HG03135 (cell line): ENCODE measurements at regions not wholly inside any gene's neighbourhood (a gene's known extent, or its start where the extent isn't known, plus 50 kb on each side); places are given as distances from the start of the nearest gene placed in this dataset.

Experiments used
- ATAC-seq: cut with Tn5 transposase; IDR thresholded peaks from one replicate; pipeline ENCODE4 v1.9.1; 2021; ENCODE audit warnings: mild to moderate bottlenecking, moderate library complexity; ENCODE audit not compliant: unreplicated experiment

- no peak for ATAC-seq
Measured at GRCh38 chr2:217418544-217418943, 558.7 kb upstream of the TNP1 start.

DNA sequence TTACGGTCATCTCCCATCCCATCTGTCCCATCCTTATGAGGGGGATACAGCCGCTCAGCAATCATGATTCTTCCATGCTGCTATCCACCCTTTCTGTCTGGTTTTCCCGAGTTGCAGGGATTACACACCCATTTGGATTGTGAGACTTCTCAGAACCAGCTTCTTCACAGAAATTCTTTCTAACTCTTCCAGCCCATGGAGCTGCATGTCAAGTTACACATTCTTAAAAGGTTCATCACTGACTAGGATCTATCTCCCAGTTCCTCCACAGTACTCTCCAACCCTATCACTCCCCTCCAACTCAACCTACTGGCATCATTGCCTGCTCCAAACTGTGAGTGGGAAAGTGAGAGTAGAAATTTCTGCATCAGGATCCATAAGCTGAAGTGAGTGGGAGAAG lies 558.2 kb upstream of the TNP1 start:
- ATAC-seq = no peak

DNA sequence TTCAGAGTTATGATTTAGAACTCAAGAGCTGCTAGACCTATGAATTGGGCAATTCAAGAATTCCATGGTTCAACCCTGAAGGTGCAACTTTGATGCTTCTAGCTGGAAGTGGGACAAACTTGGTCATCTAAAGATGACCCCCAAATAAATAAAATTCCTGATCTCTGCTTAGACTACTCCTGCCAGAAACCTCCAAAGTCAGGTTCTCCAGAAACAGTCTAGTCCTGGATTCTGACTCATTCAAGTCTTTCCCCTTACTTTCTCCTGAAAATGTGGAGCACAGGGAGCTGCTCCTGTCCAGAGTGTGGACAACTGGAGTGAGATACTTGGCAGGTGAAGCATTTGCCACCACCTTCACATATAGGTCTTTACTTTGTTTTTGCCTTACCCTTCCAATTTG lies 557.7 kb upstream of the TNP1 start:
- ATAC-seq = no peak

- ATAC-seq = peak; percentile 91
Measured at GRCh38 chr2:217415316-217415715, 555.5 kb upstream of the TNP1 start.

- ATAC-seq = no peak
Measured at GRCh38 chr2:217414429-217414828, 554.6 kb upstream of the TNP1 start.

DNA sequence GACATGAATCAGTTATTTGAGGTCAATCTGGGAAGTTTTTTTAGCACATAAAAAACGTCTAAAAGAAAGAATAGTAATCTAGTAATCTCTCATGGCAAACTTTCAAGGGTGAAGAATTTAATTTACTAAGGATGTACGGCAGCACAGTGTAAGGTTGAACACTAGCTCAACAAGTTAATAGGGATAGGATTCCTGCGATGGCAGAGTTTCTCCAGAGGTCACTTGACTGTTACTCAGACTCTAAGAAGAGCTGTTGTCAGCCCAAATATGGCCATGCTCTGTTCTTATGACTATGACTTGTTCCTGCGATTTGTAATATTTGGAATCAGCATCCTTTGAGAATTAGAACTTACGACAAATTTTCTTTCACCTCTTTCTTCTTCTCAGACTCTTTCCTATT lies 553.3 kb upstream of the TNP1 start:
- ATAC-seq = no peak

DNA sequence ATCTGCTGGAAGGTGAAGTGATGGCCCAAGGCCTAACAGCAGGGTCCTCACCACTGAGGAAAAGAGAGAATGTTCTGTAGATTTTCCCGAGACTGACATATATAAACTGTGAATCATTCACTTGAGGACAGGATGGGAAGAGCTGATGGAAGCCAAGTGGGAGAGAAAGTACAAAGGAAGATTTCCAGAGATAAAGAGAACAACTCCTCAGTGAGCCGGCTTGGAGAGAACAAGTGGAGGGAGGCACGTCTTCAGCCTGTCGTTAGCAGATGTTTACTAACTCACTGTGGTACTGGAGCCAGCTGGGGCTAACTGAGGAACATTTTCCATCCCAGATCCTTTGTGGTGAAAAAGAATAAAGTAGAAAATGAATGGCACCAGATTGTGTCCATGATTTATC lies 552.9 kb upstream of the TNP1 start:
- ATAC-seq = no peak

GRCh38 chr2:217412277-217412676 lies 552.4 kb upstream of the TNP1 start:
- no peak for ATAC-seq

- no peak for ATAC-seq
Measured at GRCh38 chr2:217410681-217410960, 550.8 kb upstream of the TNP1 start.

DNA sequence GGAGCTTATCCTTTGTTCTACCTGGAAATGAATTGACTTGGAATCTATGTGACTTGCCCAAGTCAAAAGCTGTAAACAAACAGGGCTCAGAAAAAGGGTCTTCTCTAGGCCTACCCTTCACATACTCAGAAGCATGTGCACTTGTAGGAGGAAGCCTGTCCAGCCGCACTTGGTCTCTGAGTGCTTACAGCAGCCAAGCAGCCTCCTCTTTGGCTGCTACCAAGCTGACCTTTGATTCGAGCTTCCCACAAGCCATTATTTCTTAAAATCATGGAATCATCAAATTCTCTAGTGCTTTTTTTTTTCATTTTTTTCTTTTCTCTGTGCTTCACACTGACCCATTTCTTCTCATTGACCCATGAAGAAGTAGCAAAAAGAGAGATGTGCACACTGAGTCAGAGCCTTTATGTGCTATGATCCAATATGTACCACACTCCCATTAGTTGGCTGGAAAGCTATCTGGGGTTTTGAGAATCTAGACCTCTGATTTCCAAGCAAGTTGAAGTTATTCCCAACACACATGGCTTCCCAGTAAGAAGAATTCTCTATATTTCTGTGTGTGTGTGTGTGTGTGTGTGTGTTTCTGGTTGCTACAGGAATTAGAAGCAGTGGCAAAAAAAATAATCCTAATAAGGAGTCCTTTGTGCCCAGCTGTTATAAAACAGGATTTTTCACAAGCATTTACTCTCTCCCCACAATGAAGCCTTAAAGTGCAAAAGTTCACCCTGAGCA lies 550.3 kb upstream of the TNP1 start:
- no peak for ATAC-seq

DNA sequence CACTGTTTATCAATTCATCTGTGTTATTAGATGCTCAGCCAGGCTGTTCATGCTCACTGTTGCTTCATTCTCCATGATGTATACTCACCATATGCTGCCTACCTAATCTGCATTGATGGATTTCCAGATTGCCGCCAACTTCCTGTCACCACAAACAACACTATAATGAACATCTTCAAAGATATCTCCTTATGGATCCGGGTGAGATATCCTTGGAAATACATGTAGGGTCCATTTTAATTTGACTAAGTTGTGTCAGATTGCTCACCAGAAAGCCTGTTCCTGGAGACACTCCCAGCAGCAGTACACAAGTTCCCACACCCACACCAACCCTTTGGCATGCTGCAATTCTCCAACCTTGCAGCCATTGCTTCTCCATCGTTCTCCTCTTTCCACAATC lies 547.5 kb upstream of the TNP1 start:
- no peak for ATAC-seq

- ATAC-seq = no peak
Measured at GRCh38 chr2:217404236-217404760, 544.4 kb upstream of the TNP1 start.

DNA sequence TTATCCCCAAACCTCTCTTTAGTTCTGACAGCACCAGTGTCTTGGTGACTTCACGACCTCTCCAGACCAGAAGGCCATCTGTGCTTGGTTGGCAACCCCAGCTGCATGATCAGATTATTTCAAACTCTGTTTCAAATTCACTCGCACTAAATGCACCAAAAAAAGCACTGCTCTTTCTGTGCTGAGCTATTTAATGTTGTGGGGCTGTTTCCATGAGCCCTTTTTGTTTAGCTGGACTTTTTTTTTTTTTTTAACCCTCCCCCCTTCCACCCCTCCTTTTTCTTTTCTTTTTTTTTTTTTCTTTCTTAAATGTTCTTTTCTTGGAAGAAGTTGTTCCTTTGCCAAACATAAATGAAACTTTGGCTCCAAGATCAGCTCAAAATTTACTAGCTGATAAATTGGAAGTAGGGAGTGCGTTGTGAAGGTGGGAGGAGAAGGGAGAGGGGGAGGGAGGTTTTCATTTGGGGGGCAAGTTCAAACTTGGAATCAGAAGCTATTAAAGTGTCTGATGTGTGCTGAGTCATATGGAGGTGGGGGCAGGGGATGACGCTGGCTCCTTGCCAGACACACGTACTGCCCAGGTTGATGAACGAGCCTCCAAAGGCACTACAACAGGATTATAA lies 543.0 kb upstream of the TNP1 start:
- ATAC-seq = no peak

GRCh38 chr2:217402144-217402543 lies 542.3 kb upstream of the TNP1 start:
- no peak for ATAC-seq

GRCh38 chr2:217399291-217399690 lies 539.4 kb upstream of the TNP1 start:
- no peak for ATAC-seq

- ATAC-seq = no peak
Measured at GRCh38 chr2:217398860-217399259, 539.0 kb upstream of the TNP1 start.

DNA sequence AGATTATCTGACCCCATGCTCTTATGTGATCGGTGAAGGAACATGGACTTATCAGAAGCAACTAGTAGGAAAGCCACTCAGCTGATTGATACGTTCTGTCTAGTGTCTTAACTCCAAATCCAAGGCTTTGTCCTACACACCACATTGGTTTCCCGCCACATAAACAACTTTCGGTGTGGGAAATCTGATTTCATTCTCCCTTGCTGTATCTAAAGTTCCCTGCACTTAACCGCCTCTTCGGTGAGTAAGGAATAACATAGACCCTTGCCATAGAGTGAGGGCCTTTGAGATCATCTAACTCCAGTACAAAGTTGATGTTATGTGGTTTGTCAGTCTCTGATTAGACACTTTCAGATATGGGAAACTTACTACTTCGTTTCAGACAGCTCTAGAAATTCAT lies 538.2 kb upstream of the TNP1 start:
- ATAC-seq = no peak

- no peak for ATAC-seq
Measured at GRCh38 chr2:217396586-217396985, 536.7 kb upstream of the TNP1 start.

GRCh38 chr2:217396165-217396564 lies 536.3 kb upstream of the TNP1 start:
- no peak for ATAC-seq

- ATAC-seq = no peak
Measured at GRCh38 chr2:217394510-217395351, 534.9 kb upstream of the TNP1 start.

- ATAC-seq = no peak
Measured at GRCh38 chr2:217393585-217394032, 533.7 kb upstream of the TNP1 start.
